ENCODE measurements at regions not wholly inside any gene's neighbourhood (a gene's known extent, or its start where the extent isn't known, plus 50 kb on each side); places are given as distances from the start of the nearest gene placed in this dataset.

- no peaks in the 10 kb centered on the region for H3K79me2 ChIP-seq (ENCODE audit: control insufficient read depth, insufficient read depth, low read length)
- H3K9me3 ChIP-seq (replicated peaks; ENCODE audit: control insufficient read depth, insufficient read depth, low read length), result no peaks in the 10 kb centered on the region
- no peak overlapping the region for H3K9ac ChIP-seq (replicated peaks; ENCODE audit: extremely low read depth, insufficient read depth, low read length)
- H3K4me3 ChIP-seq (replicated peaks in 1 of 3; ENCODE audit: insufficient read depth in 1 of 3, low read depth in 1 of 3, low read length in 3 of 3), result no peak overlapping the region
- ChIA-PET CTCF (no interaction called here), POLR2A (no interaction called here)
- no peaks in the 10 kb centered on the region for H4K20me1 ChIP-seq (replicated peaks; ENCODE audit: control insufficient read depth, extremely low read depth, insufficient read depth, low read length)
- H3K36me3 ChIP-seq (ENCODE audit: control insufficient read depth in 2 of 2, extremely low read depth in 1 of 2, insufficient read depth in 2 of 2, low read length in 2 of 2), result no peaks in the 10 kb centered on the region
- no peak overlapping the region for H3K27ac ChIP-seq (ENCODE audit: insufficient read depth, low read depth, low read length)
- FAIRE-seq (no peak), DNase-seq (ENCODE audit: low read depth, low spot score) (no peak)
- no peak overlapping the region for H2AFZ ChIP-seq (ENCODE audit: low read depth, low read length)
- no peaks in the 10 kb centered on the region for H3K9me1 ChIP-seq (replicated peaks; ENCODE audit: control insufficient read depth, extremely low read depth, insufficient read depth, low read length)
- dilution Hi-C loops (cut with MboI; ENCODE audit: extremely low pct_ligation_motif_present, low sequenced_read_pairs), result no loop called here
- no peak overlapping the region for H3K4me2 ChIP-seq (ENCODE audit: insufficient read depth, low read length)
- peaks cover 7 to 8% of the 10 kb centered on the region in 2 experiments for H3K27me3 ChIP-seq (ENCODE audit: control insufficient read depth in 2 of 2, insufficient read depth in 2 of 2, low read length in 2 of 2)
- BruUV-seq (replicated peaks), result no TSS peak
- intact Hi-C loops (cut with micrococcal nuclease), result no loop called here
- H3K4me1 ChIP-seq (ENCODE audit: control insufficient read depth, extremely low read depth, insufficient read depth, low read length), result no peaks in the 10 kb centered on the region
- no peak for TF ChIP-seq POLR2AphosphoS5 (IDR thresholded peaks at IDR 0.05; ENCODE audit: insufficient read depth, low read depth, low read length)
- TF ChIP-seq POLR2A (IDR thresholded peaks at IDR 0.05; ENCODE audit: low read depth, low read length), result no peak
- no peak for TF ChIP-seq MYC (IDR thresholded peaks at IDR 0.05; ENCODE audit: low read depth, low read length)
- TF ChIP-seq GATA2 (IDR thresholded peaks at IDR 0.05; ENCODE audit: insufficient read depth, insufficient read length, low read depth, low read length), result no peak
- TF ChIP-seq, protein P1, sequence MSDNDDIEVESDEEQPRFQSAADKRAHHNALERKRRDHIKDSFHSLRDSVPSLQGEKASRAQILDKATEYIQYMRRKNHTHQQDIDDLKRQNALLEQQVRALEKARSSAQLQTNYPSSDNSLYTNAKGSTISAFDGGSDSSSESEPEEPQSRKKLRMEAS (IDR thresholded peaks at IDR 0.05; ENCODE audit: insufficient read depth, insufficient read length), result no peak
- TF ChIP-seq FOS (IDR thresholded peaks at IDR 0.05; ENCODE audit: borderline replicate concordance, insufficient read depth, low read length), result no peak
- no peak for TF ChIP-seq JUN (IDR thresholded peaks at IDR 0.05; ENCODE audit: borderline replicate concordance, insufficient read depth, insufficient read length, low read depth)
- TF ChIP-seq, protein P2, sequence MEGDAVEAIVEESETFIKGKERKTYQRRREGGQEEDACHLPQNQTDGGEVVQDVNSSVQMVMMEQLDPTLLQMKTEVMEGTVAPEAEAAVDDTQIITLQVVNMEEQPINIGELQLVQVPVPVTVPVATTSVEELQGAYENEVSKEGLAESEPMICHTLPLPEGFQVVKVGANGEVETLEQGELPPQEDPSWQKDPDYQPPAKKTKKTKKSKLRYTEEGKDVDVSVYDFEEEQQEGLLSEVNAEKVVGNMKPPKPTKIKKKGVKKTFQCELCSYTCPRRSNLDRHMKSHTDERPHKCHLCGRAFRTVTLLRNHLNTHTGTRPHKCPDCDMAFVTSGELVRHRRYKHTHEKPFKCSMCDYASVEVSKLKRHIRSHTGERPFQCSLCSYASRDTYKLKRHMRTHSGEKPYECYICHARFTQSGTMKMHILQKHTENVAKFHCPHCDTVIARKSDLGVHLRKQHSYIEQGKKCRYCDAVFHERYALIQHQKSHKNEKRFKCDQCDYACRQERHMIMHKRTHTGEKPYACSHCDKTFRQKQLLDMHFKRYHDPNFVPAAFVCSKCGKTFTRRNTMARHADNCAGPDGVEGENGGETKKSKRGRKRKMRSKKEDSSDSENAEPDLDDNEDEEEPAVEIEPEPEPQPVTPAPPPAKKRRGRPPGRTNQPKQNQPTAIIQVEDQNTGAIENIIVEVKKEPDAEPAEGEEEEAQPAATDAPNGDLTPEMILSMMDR (IDR thresholded peaks at IDR 0.05; ENCODE audit: extremely low read depth in 1 of 2, insufficient read depth in 1 of 2, low read depth in 1 of 2, low read length in 2 of 2), result no peak
- TF ChIP-seq EZH2 (IDR thresholded peaks at IDR 0.05; ENCODE audit: borderline replicate concordance, low read depth, low read length, severe bottlenecking), result no peak
These were observed 133.5 kb upstream of the ZPLD1 start for GRCh38 chr3:102301155-102301880.
